NOMO-1 treated with DMSO at 0.1 percent for 48 hours (cell line): ENCODE measurements at regions not wholly inside any gene's neighbourhood (a gene's known extent, or its start where the extent isn't known, plus 50 kb on each side); places are given as distances from the start of the nearest gene placed in this dataset.

Experiments
- DNase-seq: peaks from one replicate; lab custom pipeline; 2025; ENCODE audit not compliant: unreplicated experiment; lab: John Stamatoyannopoulos, UW

- DNase-seq = no peak
These were observed 146.5 kb downstream of the CCDC34 start for GRCh38 chr11:27216270-27217149.

GRCh38 chr11:27215471-27216269, 147.3 kb downstream of the CCDC34 start:
- DNase-seq = no peak

- DNase-seq = no peak
These were observed 148.3 kb downstream of the CCDC34 start for GRCh38 chr11:27214713-27215112.

GRCh38 chr11:27213232-27213660, 149.8 kb downstream of the CCDC34 start:
- no peak for DNase-seq

GRCh38 chr11:27212248-27212780, 150.7 kb downstream of the CCDC34 start:
- no peak for DNase-seq

- no peak for DNase-seq
These were observed 151.5 kb downstream of the CCDC34 start for GRCh38 chr11:27211370-27212127.

GRCh38 chr11:27210531-27210930, 152.5 kb downstream of the CCDC34 start:
- no peak for DNase-seq

GRCh38 chr11:27209562-27210005, 153.4 kb downstream of the CCDC34 start:
- DNase-seq = no peak

GRCh38 chr11:27208846-27209245, 154.2 kb downstream of the CCDC34 start:
- no peak for DNase-seq

GRCh38 chr11:27207025-27207650, 155.9 kb downstream of the CCDC34 start:
- no peak for DNase-seq

GRCh38 chr11:27205779-27206570, 157.0 kb downstream of the CCDC34 start:
- DNase-seq = no peak

GRCh38 chr11:27205250-27205649, 157.8 kb downstream of the CCDC34 start:
- no peak for DNase-seq

- no peak for DNase-seq
These were observed 158.5 kb downstream of the CCDC34 start for GRCh38 chr11:27204529-27204928.

GRCh38 chr11:27203077-27203647, 159.9 kb downstream of the CCDC34 start:
- no peak for DNase-seq

GRCh38 chr11:27201454-27202302, 161.1 kb downstream of the BBOX1 start:
- no peak for DNase-seq

- DNase-seq = no peak
These were observed 160.3 kb downstream of the BBOX1 start for GRCh38 chr11:27200779-27201453.

GRCh38 chr11:27196203-27196897, 155.7 kb downstream of the BBOX1 start:
- no peak for DNase-seq
